ENCODE measurements at regions not wholly inside any gene's neighbourhood (a gene's known extent, or its start where the extent isn't known, plus 50 kb on each side); places are given as distances from the start of the nearest gene placed in this dataset.
A peak's percentile ranks its signal among the peaks of the same experiment; 100 is the strongest.

DNA sequence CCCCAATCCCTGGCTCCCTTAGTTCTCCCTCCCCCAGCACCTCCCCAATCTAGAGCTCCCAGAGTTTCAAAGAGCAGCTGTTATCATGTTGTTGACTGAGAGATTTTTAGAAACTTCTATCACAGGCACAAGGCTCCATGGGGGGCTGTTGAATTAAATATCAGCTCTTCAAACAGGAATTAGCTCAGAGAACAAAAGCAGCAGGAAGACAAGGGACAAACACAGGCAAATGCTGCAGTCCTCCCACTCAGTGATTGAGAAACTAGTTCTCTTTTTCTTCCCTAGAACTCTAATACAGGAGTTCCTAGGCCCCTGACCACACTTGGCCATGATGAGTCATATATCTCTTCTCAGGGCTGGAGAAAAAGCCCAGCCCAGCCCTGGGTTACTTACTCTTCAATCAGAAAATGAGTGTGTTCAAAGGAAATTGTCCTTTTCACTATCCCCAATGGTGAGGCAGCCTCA is 262.1 kb downstream of the IGSF11 start:
- no peak overlapping the region for H3K4me3 ChIP-seq (ENCODE audit: low read depth, low read length)
- TF ChIP-seq, protein P1, sequence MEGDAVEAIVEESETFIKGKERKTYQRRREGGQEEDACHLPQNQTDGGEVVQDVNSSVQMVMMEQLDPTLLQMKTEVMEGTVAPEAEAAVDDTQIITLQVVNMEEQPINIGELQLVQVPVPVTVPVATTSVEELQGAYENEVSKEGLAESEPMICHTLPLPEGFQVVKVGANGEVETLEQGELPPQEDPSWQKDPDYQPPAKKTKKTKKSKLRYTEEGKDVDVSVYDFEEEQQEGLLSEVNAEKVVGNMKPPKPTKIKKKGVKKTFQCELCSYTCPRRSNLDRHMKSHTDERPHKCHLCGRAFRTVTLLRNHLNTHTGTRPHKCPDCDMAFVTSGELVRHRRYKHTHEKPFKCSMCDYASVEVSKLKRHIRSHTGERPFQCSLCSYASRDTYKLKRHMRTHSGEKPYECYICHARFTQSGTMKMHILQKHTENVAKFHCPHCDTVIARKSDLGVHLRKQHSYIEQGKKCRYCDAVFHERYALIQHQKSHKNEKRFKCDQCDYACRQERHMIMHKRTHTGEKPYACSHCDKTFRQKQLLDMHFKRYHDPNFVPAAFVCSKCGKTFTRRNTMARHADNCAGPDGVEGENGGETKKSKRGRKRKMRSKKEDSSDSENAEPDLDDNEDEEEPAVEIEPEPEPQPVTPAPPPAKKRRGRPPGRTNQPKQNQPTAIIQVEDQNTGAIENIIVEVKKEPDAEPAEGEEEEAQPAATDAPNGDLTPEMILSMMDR (IDR thresholded peaks at IDR 0.05; ENCODE audit: low read depth, low read length, missing control alignments): no peak
- peak; percentile 35 for DNase-seq (ENCODE audit: low read depth)

DNA sequence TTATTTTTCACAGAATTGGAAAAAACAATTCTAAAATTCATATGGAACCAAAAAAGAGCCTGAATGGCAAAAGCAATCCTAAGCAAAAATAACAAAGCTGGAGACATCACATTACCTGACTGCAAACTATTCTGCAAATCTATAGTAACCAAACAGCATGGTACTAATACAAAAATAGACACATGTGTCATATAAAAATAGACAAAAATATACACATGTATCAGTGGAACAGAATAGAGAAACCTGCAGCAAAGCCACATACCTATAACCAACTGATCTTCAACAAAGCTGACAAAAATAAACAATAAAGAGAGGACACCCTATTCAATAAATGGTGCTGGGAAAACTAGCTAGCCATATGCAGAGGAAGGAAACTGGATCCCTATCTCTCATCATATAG is 259.6 kb downstream of the IGSF11 start:
- TF ChIP-seq, protein P1 (IDR thresholded peaks at IDR 0.05; ENCODE audit: low read depth, low read length, missing control alignments): no peak
- DNase-seq (ENCODE audit: low read depth): no peak
- H3K4me3 ChIP-seq (ENCODE audit: low read depth, low read length): no peak overlapping the region

DNA sequence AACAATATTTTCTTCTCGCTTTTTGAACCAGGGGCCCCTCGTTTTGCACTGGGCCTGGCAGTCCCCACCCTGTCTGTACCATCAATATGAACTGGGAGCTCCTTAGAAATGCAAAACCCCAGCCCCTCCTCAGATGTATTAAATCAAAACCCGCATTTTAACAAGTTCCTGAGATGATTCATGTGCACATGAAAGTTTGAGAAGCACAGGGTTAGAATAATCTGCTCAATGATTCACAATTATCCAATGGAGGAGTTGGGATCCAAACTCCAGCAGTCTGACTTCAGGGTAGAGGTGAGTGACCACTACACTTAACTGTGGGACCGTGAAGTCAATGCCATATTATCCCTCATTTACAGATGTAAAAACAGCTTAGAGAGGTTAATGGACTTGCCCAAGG is 256.4 kb downstream of the IGSF11 start:
- H3K4me3 ChIP-seq (ENCODE audit: low read depth, low read length): no peak overlapping the region
- TF ChIP-seq, protein P1 (IDR thresholded peaks at IDR 0.05; ENCODE audit: low read depth, low read length, missing control alignments): no peak
- no peak for DNase-seq (ENCODE audit: low read depth)

DNA sequence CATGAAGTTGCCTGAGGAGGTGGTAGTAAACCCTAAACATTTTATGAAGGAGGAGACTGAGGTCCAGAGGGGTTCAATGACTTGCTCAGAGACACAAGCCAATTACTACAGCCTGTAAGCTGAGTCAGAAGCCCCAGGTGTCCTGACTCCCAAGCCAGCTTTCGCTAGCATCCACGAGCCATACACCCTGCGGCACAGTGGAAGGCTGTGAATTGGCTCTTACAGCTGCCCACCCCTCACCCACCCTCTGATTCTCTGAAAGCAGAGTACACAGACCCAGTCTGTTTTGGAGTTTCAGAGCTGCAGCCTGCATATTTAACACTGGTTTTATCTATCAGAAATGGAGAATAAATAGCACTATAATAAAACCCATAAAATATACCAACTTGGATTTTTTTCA is 253.4 kb downstream of the IGSF11 start:
- no peak overlapping the region for H3K4me3 ChIP-seq (ENCODE audit: low read depth, low read length)
- TF ChIP-seq, protein P1 (IDR thresholded peaks at IDR 0.05; ENCODE audit: low read depth, low read length, missing control alignments): no peak

GRCh38 chr3:118781839-118782238 is 252.8 kb downstream of the IGSF11 start:
- TF ChIP-seq, protein P1 (IDR thresholded peaks at IDR 0.05; ENCODE audit: low read depth, low read length, missing control alignments): no peak
- no peak for DNase-seq (ENCODE audit: low read depth)
- H3K4me3 ChIP-seq (ENCODE audit: low read depth, low read length): no peak overlapping the region

More for the DNA sequence above, 253.4 kb downstream of the IGSF11 start:
- DNase-seq (ENCODE audit: low read depth): no peak

DNA sequence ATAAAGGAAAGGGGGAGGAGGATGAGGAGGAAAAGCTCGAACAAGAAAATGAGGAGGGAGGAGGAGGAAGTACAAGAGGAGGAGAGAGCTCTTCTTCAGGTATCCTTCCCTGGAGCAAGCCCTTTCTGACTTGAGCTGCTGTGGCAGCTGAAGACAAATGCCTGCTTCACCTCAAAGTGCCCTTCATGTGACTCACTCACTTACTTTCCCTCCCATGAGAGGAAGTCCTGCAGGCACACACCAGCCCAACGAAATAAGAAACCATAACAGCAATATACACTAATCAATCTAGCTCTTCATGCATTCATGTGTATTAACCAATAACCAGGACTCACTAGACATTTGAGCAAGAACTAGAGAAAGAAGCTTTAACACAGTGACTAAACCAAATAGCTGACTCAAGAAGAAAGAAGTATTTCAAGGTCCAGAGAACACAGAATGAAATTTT is 251.9 kb downstream of the IGSF11 start:
- no peak overlapping the region for H3K4me3 ChIP-seq (ENCODE audit: low read depth, low read length)
- TF ChIP-seq, protein P1 (IDR thresholded peaks at IDR 0.05; ENCODE audit: low read depth, low read length, missing control alignments): no peak
- DNase-seq (ENCODE audit: low read depth): peak; percentile 68

DNA sequence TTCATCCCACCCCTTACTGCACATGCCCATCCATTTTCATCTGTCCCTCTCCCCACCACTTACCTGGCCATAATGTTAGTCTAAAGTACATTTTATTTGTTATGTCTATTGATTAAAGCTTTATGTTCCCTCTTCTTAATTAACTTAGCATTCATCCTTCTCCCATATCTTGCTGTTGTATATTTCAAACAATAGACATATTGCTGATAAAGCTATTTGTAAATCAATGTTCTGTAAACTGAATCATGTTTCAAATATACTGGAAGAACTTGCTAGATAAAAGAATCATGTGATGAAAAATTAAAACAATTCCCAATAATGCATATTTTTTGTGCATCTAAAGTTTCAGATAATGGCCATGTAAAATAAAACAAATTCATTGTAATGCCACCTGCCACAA is 249.2 kb downstream of the IGSF11 start:
- no peak for DNase-seq (ENCODE audit: low read depth)
- no peak overlapping the region for H3K4me3 ChIP-seq (ENCODE audit: low read depth, low read length)
- TF ChIP-seq, protein P1 (IDR thresholded peaks at IDR 0.05; ENCODE audit: low read depth, low read length, missing control alignments): no peak

Data from GM12864 (cell line).